SKM-1 treated with dmso at 0.1 percent for 144 hours (cell line): ENCODE measurements at regions not wholly inside any gene's neighbourhood (a gene's known extent, or its start where the extent isn't known, plus 50 kb on each side); places are given as distances from the start of the nearest gene placed in this dataset.
"Not testable (repeated sequence)": the region's sequence is repeated elsewhere in the genome, so short reads cannot be mapped to it uniquely, and the experiment has no call there.

ENCODE experiments used
- DNase-seq: peaks from one replicate; lab custom pipeline; 2025; ENCODE audit not compliant: unreplicated experiment; lab: John Stamatoyannopoulos, UW

- DNase-seq: no peak
Measured at GRCh38 chr1:4463631-4464030, 190.8 kb upstream of the AJAP1 start.

DNA sequence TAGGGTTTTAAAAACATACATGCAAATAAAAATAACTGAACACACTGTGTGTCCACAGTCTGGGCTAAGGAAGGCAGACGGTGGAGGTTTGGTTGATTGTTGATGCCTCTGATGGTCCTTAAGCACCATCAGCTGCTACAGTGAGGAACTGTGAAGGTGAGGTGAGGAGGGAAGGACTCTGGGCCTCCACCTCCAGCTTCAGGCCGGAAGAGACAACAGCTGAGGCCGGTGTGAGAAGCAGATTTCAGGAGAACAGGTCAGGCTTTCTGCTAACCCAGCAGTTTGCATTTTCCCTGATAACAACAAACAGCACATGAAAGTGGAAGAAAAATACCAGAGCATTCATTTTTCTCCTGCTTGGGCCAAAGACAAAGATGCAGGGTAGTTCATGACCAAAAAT lies 189.9 kb upstream of the AJAP1 start:
- DNase-seq: no peak

- no peak for DNase-seq
Measured at GRCh38 chr1:4467241-4467640, 187.2 kb upstream of the AJAP1 start.

DNA sequence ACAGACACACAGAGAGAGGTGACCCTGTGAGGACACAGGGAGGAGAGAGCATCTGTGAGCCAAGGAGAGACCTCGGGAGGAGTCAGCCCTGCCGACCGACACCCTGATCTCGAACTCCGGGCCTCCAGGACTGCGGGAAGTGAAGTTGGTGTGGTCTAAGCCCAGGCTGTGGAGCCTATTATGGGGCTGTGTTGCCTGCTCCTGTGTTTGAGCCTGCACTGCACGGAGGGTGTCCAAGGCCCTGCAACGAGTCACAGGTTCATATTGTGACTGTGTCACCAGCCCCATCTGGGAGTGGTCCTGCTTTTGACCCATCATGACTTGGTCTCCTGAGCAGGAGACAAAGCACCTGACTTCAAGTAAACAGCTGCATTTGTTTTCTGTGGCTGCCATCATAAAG lies 186.0 kb upstream of the AJAP1 start:
- no peak for DNase-seq

DNA sequence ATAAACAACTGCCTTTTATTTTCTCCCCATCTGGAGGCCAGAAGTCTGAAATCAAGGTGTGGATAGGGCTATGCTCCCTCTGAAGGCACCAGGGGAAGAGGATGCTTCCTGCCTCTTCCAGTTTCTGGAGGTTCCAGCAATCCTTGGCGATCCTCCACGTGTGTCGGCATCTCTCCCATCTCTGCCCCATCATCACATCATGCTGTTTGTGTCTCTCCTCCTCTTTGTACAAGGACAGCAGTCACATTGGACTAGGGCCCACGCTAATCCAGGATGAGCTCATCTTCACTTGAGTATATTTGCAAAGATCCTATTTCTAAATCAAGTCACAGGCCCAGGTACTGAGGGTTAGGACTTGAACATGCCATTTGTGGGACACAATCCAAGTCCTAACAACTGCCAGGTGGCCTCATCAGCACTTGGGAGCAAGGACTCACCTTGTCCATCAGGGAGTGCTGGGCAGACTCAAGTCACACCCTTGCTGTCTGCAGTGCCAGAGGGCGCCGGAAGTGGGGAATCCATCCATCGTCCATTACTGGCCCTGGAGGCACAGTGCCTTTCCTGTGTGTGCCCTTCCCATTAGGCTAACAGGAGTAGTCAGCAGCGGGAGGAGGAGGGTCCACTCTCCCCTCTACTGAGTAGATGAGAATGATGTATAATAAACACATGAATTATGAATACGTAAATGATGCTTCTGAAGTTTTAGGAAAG lies 185.4 kb upstream of the AJAP1 start:
- DNase-seq: no peak

DNA sequence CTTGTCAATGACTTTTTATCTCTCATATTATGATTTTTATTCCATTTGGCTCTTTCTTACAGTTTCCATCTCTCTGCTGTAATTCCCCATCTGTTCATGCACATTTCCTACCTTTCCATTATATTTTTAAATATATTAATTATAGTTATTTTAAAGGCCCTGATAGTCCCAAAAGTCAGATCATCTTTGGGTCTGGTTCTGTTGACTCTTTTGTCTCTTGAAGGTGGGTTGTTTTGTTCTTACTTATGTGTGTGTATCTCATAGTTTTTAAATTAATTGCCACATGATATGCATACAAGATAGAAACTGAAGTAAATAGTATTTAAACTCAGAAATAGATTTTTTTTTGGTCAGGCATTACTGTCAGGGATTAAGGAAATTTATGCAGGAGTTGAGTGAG lies 178.0 kb upstream of the AJAP1 start:
- DNase-seq: no peak

- DNase-seq: no peak
Measured at GRCh38 chr1:4481451-4481850, 173.0 kb upstream of the AJAP1 start.

GRCh38 chr1:4482526-4482925 lies 171.9 kb upstream of the AJAP1 start:
- no peak for DNase-seq

GRCh38 chr1:4483021-4483625 lies 171.3 kb upstream of the AJAP1 start:
- no peak for DNase-seq

DNA sequence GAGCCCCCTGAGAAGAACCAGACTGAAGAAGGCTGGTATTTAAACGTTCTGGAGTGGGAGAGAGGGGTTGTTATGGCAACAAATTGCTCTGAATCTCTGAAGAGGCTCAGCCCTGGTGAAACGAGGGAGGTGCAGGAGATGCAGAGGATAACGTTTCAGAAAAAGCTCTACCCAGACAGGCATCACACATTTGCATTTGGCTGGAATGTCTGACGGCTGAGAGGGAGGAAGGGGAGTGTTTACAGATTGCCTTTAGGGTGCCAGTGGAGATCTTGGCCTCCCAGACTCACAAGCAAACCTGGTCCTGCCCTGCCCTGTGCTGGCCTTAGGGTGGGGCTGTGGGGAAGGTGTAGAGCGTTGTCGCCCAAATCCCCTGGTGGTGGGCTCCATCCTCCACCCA lies 169.0 kb upstream of the AJAP1 start:
- DNase-seq: no peak

GRCh38 chr1:4485878-4486277 lies 168.5 kb upstream of the AJAP1 start:
- no peak for DNase-seq

GRCh38 chr1:4486408-4487120 lies 167.8 kb upstream of the AJAP1 start:
- DNase-seq: no peak

- no peak for DNase-seq
Measured at GRCh38 chr1:4488018-4488417, 166.4 kb upstream of the AJAP1 start.

GRCh38 chr1:4489486-4489885 lies 164.9 kb upstream of the AJAP1 start:
- DNase-seq: no peak

DNA sequence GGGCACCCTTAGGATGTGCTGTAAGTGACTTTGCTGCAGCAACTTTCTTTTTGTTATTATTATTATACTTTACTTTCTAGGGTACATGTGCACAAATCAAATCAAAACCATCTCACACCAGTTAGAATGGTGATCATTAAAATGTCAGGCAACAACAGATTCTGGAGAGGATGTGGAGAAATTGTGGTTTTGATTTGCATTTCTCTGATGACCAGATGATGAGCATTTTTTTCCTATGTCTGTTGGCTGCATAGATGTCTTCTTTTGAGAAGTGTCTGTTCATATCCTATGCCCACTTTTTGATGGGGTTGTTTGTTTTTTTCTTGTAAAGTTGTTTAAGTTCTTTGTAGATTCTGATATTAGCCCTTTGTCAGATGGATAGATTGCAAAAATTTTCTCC lies 164.4 kb upstream of the AJAP1 start:
- DNase-seq: not testable (repeated sequence)

GRCh38 chr1:4494027-4494426 lies 160.4 kb upstream of the AJAP1 start:
- DNase-seq: no peak

- no peak for DNase-seq
Measured at GRCh38 chr1:4494558-4494957, 159.9 kb upstream of the AJAP1 start.

DNA sequence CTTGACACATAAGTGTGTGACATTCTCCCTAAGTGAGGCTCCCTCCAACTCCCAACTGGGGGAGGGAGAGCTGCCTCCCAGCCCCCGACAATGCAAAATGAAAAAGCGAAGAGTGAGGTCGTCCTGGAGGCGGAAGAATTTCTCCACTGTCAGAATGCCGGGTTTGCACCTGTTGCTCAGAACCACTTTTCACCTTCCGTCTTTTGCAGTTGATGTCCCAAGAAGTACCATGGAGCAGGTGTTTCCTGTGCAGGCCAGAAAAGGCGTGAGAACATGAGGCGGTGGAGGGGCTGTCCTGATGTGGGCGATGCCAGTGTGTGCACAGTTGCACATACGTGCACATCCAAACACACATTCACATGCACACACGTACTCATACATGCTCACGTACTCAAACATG lies 158.6 kb upstream of the AJAP1 start:
- no peak for DNase-seq

DNA sequence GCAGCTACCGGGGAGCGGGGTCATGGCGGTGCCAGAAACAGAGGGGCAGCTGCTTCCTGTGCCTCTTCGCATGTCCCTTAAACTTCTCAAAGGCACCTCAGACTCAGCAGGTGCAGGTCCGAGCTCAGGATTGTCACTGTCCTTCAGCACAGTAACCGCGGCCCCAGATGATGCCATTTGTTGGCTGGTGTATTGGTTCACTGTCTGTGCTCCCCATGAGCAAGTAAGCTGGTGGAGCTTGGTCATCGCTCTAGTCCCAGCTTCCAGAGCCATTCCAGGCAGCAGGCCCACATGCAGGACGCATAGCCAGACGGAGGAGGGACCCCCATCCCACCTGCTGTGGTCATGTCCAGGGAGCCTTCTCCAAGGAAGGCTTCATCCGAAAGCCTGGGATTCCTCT lies 154.0 kb upstream of the AJAP1 start:
- no peak for DNase-seq

DNA sequence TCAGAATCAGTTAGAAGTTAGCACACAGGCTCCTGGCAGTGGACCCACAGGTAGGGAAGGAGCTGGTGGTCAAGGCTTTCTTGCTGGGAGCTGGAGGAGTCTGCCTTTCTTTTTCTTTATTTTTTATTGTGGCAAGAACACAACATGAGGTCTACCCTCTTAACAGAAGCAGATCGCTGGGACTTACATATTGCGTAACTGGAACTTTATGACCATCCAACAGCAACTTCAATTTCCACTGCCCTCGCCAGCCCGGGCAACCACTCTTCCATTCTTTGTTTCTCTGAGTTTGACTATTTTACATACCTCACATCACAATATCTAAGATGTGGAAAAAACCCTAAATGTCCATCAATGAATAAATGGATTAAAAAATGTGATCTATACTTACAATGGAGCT lies 147.8 kb upstream of the AJAP1 start:
- no peak for DNase-seq

- no peak for DNase-seq
Measured at GRCh38 chr1:4509206-4509605, 145.2 kb upstream of the AJAP1 start.

DNA sequence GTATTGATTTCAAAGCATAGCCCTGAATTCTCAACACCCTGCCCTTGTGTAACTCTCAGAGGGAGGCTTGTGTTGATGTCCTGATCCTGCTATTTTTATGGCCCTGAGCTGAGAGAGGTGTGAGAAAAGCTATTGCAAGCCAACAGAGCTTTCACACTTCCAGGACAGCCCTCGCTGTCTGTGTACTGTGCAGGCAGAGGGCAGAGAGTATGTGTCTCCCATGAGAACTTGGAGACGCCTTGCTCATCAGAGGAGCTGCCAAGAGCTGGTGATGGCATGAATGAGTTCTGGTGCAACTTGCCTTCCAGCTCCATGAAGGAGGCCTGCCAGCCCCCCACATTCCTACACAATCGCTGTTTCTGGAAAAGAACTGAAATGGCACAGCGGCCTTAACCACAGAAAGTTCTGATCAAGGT lies 144.1 kb upstream of the AJAP1 start:
- no peak for DNase-seq
